GM12875 (cell line): ENCODE measurements at regions not wholly inside any gene's neighbourhood (a gene's known extent, or its start where the extent isn't known, plus 50 kb on each side); places are given as distances from the start of the nearest gene placed in this dataset.
"Not testable (repeated sequence)": the region's sequence is repeated elsewhere in the genome, so short reads cannot be mapped to it uniquely, and the experiment has no call there.

Experiments used
- H3K4me3 ChIP-seq: one replicate; pipeline ENCODE4 v1.5.1; 2011; ENCODE audit warnings: low read depth, low read length, control low read depth
- CTCF ChIP-seq: IDR thresholded peaks from 2 replicates; pipeline ENCODE4 v1.5.1; 2011; ENCODE audit warnings: low read depth, mild to moderate bottlenecking, control low read depth, inconsistent platforms, low read length, moderate library complexity, borderline replicate concordance; ENCODE audit not compliant: insufficient read depth

GRCh38 chr4:78660559-78660958 lies 109.0 kb downstream of the ANXA3 start:
- H3K4me3 ChIP-seq = no peak overlapping the region
- TF ChIP-seq CTCF = no peak

DNA sequence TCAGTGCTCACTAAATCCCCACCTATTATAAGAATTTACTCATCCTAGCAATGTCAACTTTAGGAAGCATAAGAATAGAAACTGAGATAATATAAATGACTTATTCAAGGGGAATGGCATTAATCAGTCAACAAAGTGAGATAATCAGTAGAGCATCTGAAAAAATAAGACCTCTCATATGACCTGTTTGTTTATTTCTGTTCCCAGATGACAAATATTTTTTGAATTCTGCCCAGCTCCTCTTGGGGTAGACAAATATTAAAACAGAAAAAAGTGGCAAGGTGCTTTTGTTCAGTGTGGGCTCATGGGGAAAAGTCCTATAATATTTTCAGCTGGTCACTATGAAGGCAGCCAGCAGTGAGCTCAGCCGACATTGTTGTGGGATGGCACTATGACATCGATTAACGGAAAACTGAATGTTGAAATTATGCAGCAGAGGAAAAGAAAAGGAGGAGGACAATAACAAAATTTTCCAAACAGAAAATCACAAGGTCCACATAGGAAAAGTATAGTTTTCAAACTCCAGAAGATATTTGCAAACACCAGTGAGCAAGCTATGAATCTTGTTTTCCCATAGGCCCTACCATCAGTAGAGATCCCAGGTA lies 109.6 kb downstream of the ANXA3 start:
- no peak for TF ChIP-seq CTCF
- no peak overlapping the region for H3K4me3 ChIP-seq

GRCh38 chr4:78661921-78662521 lies 110.5 kb downstream of the ANXA3 start:
- H3K4me3 ChIP-seq = no peak overlapping the region
- TF ChIP-seq CTCF = no peak

GRCh38 chr4:78662658-78663057 lies 111.1 kb downstream of the ANXA3 start:
- H3K4me3 ChIP-seq = no peak overlapping the region
- TF ChIP-seq CTCF = no peak

GRCh38 chr4:78664296-78664695 lies 111.9 kb upstream of the BMP2K start:
- not testable (repeated sequence) for H3K4me3 ChIP-seq

DNA sequence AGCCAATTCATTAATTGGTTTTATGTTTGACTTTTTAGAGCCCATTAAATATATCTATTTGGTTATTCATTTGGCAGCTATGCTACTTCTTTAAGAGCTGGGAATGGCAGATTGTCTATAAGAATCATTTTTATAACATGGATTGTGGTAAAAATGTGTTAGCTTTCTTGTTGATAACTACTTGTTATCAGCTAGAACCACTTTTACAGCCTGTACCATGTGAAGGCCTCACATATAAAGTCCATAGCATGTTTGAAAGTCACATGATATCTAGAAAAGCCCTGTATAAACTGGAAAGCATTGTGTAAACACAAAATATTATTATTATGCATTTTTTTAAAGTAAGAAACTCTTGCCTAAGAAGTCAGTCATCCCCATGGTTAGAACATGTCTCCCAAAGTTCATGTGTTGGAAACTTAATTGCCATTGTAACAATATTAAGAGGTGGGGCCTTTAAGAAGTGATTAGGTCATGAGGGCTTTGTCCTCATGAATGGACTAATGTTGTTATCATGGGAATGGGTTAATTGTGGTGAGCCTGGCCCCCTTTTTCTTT lies 110.9 kb upstream of the BMP2K start:
- TF ChIP-seq CTCF = no peak
- no peak overlapping the region for H3K4me3 ChIP-seq

DNA sequence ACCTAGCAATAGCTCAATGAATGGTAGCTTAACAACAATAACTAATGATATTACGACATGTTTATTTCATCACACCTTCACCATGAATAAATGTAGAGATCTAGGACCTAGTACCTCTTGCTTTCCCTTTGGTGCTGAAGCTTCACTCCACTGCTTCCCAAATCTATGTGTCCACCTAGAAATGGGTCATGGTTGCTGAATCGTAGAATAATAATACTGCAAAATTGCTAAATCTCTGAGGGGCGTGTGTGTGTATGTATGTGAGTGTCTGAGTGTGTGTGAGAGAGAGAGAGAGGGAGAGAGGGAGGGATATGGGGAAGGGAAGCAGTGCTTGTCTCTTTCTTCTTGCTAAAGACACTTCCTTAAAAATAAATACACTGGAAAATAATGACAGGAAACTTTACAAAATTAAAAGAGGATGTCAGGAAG lies 109.3 kb upstream of the BMP2K start:
- TF ChIP-seq CTCF = no peak
- no peak overlapping the region for H3K4me3 ChIP-seq

DNA sequence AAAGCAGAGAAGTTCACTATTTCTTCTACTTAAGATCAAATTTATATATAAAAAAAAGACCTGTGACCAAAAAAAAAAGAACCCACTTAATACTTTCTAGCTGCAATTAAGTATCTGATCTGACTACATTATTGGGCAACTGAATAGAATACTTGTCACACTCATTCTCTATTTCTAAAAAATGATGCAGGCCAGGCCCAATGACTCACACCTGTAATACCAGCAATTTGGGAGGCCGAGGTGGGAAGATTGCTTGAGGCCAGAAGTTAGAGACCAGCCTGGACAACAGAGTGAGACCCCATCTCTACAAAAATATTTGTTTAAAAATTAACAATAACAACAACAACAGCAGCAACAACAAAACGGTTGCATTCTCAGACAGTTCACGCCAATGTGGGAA lies 108.8 kb upstream of the BMP2K start:
- no peak overlapping the region for H3K4me3 ChIP-seq
- TF ChIP-seq CTCF = no peak
